Liver (tissue), 8 donors: ENCODE measurements at regions not wholly inside any gene's neighbourhood (a gene's known extent, or its start where the extent isn't known, plus 50 kb on each side); places are given as distances from the start of the nearest gene placed in this dataset.

Source experiments
- DNase-seq: peaks from one replicate; pipeline ENCODE4 v3.0.0-alpha.2; 2017; ENCODE audit warnings: low spot score
- H3K27ac ChIP-seq, 2 donors: one replicate each; pipeline ENCODE4 v1.7.0; 2013; ENCODE audit warnings: inconsistent platforms in 2 of 2, low read length in 2 of 2, control low read depth in 1 of 2, low read depth in 1 of 2, mild to moderate bottlenecking in 1 of 2
- H3K27me3 ChIP-seq, 4 donors: one replicate each; pipeline versions ENCODE4 v1.6.1 to v1.7.0; 2013; ENCODE audit warnings: low read length in 3 of 4, inconsistent platforms in 1 of 4, mild to moderate bottlenecking in 1 of 4, moderate library complexity in 1 of 4; ENCODE audit not compliant: control insufficient read depth in 4 of 4, insufficient read depth in 4 of 4
- H3K36me3 ChIP-seq, 4 donors: one replicate each; pipeline versions ENCODE4 v1.6.1 to v1.7.0; 2013; ENCODE audit warnings: low read length in 3 of 4, mild to moderate bottlenecking in 3 of 4, low read depth in 1 of 4, moderate library complexity in 1 of 4; ENCODE audit not compliant: control insufficient read depth in 4 of 4, insufficient read depth in 3 of 4
- H3K4me1 ChIP-seq, 4 donors: one replicate each; pipeline versions ENCODE4 v1.6.1 to v1.7.0; 2013; ENCODE audit warnings: low read length in 3 of 4, mild to moderate bottlenecking in 3 of 4, moderate library complexity in 1 of 4; ENCODE audit not compliant: control insufficient read depth in 4 of 4, insufficient read depth in 4 of 4
- H3K4me3 ChIP-seq, 3 donors: one replicate each; pipeline versions ENCODE4 v1.6.1 to v1.7.0; 2013; ENCODE audit warnings: low read length in 3 of 3, control low read depth in 1 of 3, low read depth in 1 of 3, mild to moderate bottlenecking in 1 of 3
- H3K9ac ChIP-seq, 2 donors: one replicate each; pipeline ENCODE4 v1.7.0; 2013; ENCODE audit warnings: low read length in 2 of 2, mild to moderate bottlenecking in 2 of 2, moderate library complexity in 2 of 2, control low read depth in 1 of 2, low read depth in 1 of 2
- H3K9me3 ChIP-seq, 4 donors: one replicate each; pipeline versions ENCODE4 v1.6.1 to v1.7.0; 2013; ENCODE audit warnings: low read length in 3 of 4; ENCODE audit not compliant: control insufficient read depth in 4 of 4
- EGR1 ChIP-seq, 2 donors: IDR thresholded peaks; 2 replicates each; pipeline ENCODE4 v1.6.1; 2016 to 2018; ENCODE audit warnings: antibody characterized with exemption in 2 of 2, low read depth in 2 of 2
- FOXA1 ChIP-seq: IDR thresholded peaks from 2 replicates; pipeline ENCODE4 v1.6.1; 2016; ENCODE audit warnings: antibody characterized with exemption
- FOXA2 ChIP-seq: IDR thresholded peaks from 2 replicates; pipeline ENCODE4 v1.6.1; 2016; ENCODE audit warnings: antibody characterized with exemption
- GABPA ChIP-seq, 2 donors: IDR thresholded peaks in 1 of 2; conservative IDR thresholded peaks in 1 of 2; 2 replicates each; pipeline ENCODE4 v1.6.1; 2016; ENCODE audit warnings: antibody characterized with exemption in 2 of 2, mild to moderate bottlenecking in 1 of 2, moderate library complexity in 1 of 2
- HNF4A ChIP-seq, 2 donors: conservative IDR thresholded peaks; 2 replicates each; pipeline ENCODE4 v1.6.1; 2016; ENCODE audit warnings: antibody characterized with exemption in 2 of 2, mild to moderate bottlenecking in 2 of 2
- HNF4G ChIP-seq: IDR thresholded peaks from 2 replicates; pipeline ENCODE4 v1.6.1; 2016; ENCODE audit warnings: antibody characterized with exemption
- JUND ChIP-seq, 2 donors: IDR thresholded peaks; 2 replicates each; pipeline ENCODE4 v1.6.1; 2016; ENCODE audit warnings: antibody characterized with exemption in 2 of 2
- NR2F2 ChIP-seq: IDR thresholded peaks from 2 replicates; pipeline ENCODE4 v1.6.1; 2016; ENCODE audit warnings: antibody characterized with exemption
- RAD21 ChIP-seq, 2 donors: IDR thresholded peaks; 2 replicates each; pipeline ENCODE4 v1.6.1; 2016; ENCODE audit warnings: antibody characterized with exemption in 2 of 2, mild to moderate bottlenecking in 2 of 2
- RXRA ChIP-seq, 2 donors: IDR thresholded peaks; 2 replicates each; pipeline ENCODE4 v1.6.1; 2017 to 2018; ENCODE audit warnings: antibody characterized with exemption in 2 of 2, mild to moderate bottlenecking in 1 of 2
- SP1 ChIP-seq: IDR thresholded peaks from 2 replicates; pipeline ENCODE4 v1.6.1; 2018; ENCODE audit warnings: antibody characterized with exemption, mild to moderate bottlenecking
- TAF1 ChIP-seq: conservative IDR thresholded peaks from 2 replicates; pipeline ENCODE4 v1.6.1; 2016; ENCODE audit warnings: antibody characterized with exemption, mild to moderate bottlenecking
- YY1 ChIP-seq: IDR thresholded peaks from 2 replicates; pipeline ENCODE4 v1.6.1; 2016; ENCODE audit warnings: antibody characterized with exemption, mild to moderate bottlenecking
- WGBS: extraction: QIAGEN DNeasy Blood & Tissue Kit; methylation state at CpG from one replicate; pipeline ENCODE4 v1.1.7; 2013; 5-methylcytosine and 5-hydroxymethylcytosine counted together
- TF ChIP-seq, protein P1 (sequence below): fragments of 150-350 bp; IDR thresholded peaks from 2 replicates; pipeline ENCODE4 v1.5.1; 2017; ENCODE audit warnings: improper control_type of control experiment, low read depth, low read length; ENCODE audit not compliant: missing input control
- TF ChIP-seq, protein P2 (sequence below): IDR thresholded peaks from 2 replicates; pipeline ENCODE4 v1.6.1; 2016; ENCODE audit warnings: antibody characterized with exemption
- TF ChIP-seq, protein P3 (sequence below): IDR thresholded peaks from 2 replicates; pipeline ENCODE4 v1.6.1; 2016; ENCODE audit warnings: antibody characterized with exemption, mild to moderate bottlenecking
- TF ChIP-seq, protein P4 (sequence below): IDR thresholded peaks from 2 replicates; pipeline ENCODE4 v1.6.1; 2016; ENCODE audit warnings: antibody characterized with exemption
- TF ChIP-seq, protein P5 (sequence below): IDR thresholded peaks from 2 replicates; pipeline ENCODE4 v1.6.1; 2016; ENCODE audit warnings: antibody characterized with exemption
- donor health status: healthy.
- donor health status: healthy.
- donor health status: healthy.
- donor health status: healthy.
- donor health status: healthy.

DNA sequence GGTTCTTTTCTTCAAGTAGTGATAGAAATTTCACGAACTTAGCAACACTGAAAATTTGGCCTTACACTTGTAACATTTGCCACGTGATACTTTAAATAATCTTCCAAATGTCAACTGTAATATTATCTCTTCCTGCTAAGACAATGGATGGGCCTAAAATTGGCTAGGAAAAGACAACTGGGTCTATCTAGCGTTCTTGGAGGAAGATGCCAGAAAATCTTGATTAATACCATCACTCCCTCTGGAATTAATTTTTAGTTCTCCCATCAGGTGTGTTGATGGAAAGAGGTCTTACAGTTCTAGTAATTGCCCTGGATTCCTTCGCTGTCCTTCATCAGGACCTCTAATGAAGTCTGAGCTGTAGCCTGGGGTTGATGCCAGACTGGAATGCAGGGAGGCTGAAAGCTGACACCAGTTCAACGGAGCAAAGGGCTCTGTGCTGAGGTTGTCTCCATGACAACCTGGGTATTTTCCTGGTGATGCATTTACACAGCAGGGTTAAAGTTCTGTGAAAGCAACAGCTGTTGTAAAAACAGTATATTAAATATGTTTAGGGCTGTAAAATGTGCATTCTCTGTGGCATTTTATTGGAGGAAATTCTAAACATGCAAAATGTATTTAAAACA lies 92.3 kb downstream of the GAS1 start:
- peaks cover 0 to 3% (median 0%) of the 10 kb centered on the region in 4 donors for H3K4me1 ChIP-seq
- TF ChIP-seq, protein P1, sequence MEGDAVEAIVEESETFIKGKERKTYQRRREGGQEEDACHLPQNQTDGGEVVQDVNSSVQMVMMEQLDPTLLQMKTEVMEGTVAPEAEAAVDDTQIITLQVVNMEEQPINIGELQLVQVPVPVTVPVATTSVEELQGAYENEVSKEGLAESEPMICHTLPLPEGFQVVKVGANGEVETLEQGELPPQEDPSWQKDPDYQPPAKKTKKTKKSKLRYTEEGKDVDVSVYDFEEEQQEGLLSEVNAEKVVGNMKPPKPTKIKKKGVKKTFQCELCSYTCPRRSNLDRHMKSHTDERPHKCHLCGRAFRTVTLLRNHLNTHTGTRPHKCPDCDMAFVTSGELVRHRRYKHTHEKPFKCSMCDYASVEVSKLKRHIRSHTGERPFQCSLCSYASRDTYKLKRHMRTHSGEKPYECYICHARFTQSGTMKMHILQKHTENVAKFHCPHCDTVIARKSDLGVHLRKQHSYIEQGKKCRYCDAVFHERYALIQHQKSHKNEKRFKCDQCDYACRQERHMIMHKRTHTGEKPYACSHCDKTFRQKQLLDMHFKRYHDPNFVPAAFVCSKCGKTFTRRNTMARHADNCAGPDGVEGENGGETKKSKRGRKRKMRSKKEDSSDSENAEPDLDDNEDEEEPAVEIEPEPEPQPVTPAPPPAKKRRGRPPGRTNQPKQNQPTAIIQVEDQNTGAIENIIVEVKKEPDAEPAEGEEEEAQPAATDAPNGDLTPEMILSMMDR: no peak
- TF ChIP-seq, protein P2, sequence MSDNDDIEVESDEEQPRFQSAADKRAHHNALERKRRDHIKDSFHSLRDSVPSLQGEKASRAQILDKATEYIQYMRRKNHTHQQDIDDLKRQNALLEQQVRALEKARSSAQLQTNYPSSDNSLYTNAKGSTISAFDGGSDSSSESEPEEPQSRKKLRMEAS: no peak
- TF ChIP-seq GABPA (IDR thresholded peaks at IDR 0.05 in 1 of 2, conservative IDR thresholded peaks at IDR 0.05 in 1 of 2) (no peak), NR2F2 (peak; percentile 68), HNF4A (conservative IDR thresholded peaks at IDR 0.05) (peak; percentile 74 to 76), JUND (IDR thresholded peaks at IDR 0.05) (no peak), SP1 (peak; percentile 56), RAD21 (IDR thresholded peaks at IDR 0.05) (peak; percentile 11 to 33), TAF1 (no peak), EGR1 (IDR thresholded peaks at IDR 0.05; ENCODE audit: low read depth in 2 of 2) (peak in 1 of 2 donors; percentile 13), RXRA (IDR thresholded peaks at IDR 0.05) (peak; percentile 71 to 82), HNF4G (no peak), YY1 (no peak), FOXA1 (no peak), FOXA2 (peak; percentile 10)
- TF ChIP-seq, protein P3, sequence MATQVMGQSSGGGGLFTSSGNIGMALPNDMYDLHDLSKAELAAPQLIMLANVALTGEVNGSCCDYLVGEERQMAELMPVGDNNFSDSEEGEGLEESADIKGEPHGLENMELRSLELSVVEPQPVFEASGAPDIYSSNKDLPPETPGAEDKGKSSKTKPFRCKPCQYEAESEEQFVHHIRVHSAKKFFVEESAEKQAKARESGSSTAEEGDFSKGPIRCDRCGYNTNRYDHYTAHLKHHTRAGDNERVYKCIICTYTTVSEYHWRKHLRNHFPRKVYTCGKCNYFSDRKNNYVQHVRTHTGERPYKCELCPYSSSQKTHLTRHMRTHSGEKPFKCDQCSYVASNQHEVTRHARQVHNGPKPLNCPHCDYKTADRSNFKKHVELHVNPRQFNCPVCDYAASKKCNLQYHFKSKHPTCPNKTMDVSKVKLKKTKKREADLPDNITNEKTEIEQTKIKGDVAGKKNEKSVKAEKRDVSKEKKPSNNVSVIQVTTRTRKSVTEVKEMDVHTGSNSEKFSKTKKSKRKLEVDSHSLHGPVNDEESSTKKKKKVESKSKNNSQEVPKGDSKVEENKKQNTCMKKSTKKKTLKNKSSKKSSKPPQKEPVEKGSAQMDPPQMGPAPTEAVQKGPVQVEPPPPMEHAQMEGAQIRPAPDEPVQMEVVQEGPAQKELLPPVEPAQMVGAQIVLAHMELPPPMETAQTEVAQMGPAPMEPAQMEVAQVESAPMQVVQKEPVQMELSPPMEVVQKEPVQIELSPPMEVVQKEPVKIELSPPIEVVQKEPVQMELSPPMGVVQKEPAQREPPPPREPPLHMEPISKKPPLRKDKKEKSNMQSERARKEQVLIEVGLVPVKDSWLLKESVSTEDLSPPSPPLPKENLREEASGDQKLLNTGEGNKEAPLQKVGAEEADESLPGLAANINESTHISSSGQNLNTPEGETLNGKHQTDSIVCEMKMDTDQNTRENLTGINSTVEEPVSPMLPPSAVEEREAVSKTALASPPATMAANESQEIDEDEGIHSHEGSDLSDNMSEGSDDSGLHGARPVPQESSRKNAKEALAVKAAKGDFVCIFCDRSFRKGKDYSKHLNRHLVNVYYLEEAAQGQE: no peak
- TF ChIP-seq, protein P4, sequence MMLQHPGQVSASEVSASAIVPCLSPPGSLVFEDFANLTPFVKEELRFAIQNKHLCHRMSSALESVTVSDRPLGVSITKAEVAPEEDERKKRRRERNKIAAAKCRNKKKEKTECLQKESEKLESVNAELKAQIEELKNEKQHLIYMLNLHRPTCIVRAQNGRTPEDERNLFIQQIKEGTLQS: no peak
- TF ChIP-seq, protein P5, sequence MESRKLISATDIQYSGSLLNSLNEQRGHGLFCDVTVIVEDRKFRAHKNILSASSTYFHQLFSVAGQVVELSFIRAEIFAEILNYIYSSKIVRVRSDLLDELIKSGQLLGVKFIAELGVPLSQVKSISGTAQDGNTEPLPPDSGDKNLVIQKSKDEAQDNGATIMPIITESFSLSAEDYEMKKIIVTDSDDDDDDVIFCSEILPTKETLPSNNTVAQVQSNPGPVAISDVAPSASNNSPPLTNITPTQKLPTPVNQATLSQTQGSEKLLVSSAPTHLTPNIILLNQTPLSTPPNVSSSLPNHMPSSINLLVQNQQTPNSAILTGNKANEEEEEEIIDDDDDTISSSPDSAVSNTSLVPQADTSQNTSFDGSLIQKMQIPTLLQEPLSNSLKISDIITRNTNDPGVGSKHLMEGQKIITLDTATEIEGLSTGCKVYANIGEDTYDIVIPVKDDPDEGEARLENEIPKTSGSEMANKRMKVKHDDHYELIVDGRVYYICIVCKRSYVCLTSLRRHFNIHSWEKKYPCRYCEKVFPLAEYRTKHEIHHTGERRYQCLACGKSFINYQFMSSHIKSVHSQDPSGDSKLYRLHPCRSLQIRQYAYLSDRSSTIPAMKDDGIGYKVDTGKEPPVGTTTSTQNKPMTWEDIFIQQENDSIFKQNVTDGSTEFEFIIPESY: no peak
- no peak overlapping the region for H3K27ac ChIP-seq
- peak; percentile 47 for DNase-seq
- H3K4me3 ChIP-seq: no peak overlapping the region
- H3K27me3 ChIP-seq: no peaks in the 10 kb centered on the region
- H3K9me3 ChIP-seq: no peaks in the 10 kb centered on the region
- no peak overlapping the region for H3K9ac ChIP-seq
- 34% methylated on average over 5 of the region's 5 CpGs for WGBS
- H3K36me3 ChIP-seq: no peaks in the 10 kb centered on the region
